ENCODE measurements at regions not wholly inside any gene's neighbourhood (a gene's known extent, or its start where the extent isn't known, plus 50 kb on each side); places are given as distances from the start of the nearest gene placed in this dataset.

DNA sequence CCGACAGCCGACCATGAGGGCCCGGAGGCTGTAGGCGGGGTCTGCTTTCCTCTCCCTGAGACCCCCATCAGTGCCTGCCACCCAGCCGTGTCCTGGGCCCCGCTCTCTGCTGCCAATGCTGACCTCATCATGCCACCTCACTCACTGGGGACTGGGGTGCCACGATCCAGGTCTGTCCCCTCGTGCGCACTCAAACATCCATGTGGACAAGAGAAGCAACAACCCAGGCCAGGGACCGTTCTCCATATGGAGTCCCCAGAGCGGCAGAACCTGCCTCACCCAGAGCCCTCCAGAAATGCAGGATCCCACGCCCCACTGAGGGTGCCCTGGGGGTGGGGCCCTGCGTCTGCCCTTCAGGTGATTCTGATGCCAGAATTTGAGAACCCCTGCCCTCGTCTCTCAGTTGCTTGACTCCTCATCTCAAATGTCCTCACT, 210.0 kb upstream of the PPP2R2D start:
- Histone ChIP-seq H3K27ac (ENCODE audit: low read depth, low read length, severe bottlenecking) (no peak overlapping the region), H3K4me3 (ENCODE audit: extremely low read depth, insufficient read depth, low read length, poor library complexity, severe bottlenecking) (no peak overlapping the region), H3K4me1 (ENCODE audit: control insufficient read depth, insufficient read depth, low read length, poor library complexity, severe bottlenecking) (no peaks in the 10 kb centered on the region), H3K9me3 (ENCODE audit: control insufficient read depth, low read length) (no peaks in the 10 kb centered on the region), H3K36me3 (ENCODE audit: control insufficient read depth, insufficient read depth, low read length) (no peaks in the 10 kb centered on the region)
- 91 to 94% methylated on average over 13 to 14 of the region's 14 CpGs for WGBS, 2 experiments (ENCODE audit: insufficient coverage in 2 of 2)

DNA sequence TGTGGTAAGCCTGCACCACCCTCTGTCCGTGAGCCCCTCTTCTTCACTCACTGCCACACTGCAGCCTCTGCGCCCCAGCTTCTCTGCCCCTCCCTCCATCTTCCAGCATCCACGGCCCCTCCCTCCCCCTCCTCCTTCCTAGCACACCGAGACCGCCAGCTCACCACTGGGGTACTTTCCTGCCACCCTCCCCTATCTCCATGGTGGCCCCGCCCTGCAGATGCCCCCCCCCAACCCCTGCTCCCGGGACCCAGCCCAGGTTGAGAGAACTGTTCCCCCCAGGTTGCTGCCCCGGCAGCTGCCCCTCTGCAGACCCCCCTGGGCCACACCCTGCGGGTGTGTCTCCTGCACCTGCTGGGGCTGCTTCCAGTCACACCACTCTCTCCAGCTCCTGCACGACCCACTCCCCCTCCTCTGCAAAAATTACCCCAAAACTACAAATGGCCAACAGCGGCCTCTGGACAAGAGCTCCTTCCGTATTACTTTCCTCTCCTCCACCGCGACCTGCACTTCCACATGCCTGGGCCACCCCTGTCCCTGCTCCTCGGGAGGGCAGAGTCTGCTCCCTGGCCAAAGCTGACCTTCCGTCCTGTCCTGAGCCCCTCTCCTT, 209.2 kb upstream of the PPP2R2D start:
- Histone ChIP-seq H3K36me3 (ENCODE audit: control insufficient read depth, insufficient read depth, low read length) (no peaks in the 10 kb centered on the region), H3K27ac (ENCODE audit: low read depth, low read length, severe bottlenecking) (no peak overlapping the region), H3K9me3 (ENCODE audit: control insufficient read depth, low read length) (no peaks in the 10 kb centered on the region), H3K4me1 (ENCODE audit: control insufficient read depth, insufficient read depth, low read length, poor library complexity, severe bottlenecking) (no peaks in the 10 kb centered on the region), H3K4me3 (ENCODE audit: extremely low read depth, insufficient read depth, low read length, poor library complexity, severe bottlenecking) (no peak overlapping the region)
- WGBS, 2 experiments (ENCODE audit: insufficient coverage in 2 of 2), result 82 to 86% methylated on average over 10 to 11 of the region's 16 CpGs

DNA sequence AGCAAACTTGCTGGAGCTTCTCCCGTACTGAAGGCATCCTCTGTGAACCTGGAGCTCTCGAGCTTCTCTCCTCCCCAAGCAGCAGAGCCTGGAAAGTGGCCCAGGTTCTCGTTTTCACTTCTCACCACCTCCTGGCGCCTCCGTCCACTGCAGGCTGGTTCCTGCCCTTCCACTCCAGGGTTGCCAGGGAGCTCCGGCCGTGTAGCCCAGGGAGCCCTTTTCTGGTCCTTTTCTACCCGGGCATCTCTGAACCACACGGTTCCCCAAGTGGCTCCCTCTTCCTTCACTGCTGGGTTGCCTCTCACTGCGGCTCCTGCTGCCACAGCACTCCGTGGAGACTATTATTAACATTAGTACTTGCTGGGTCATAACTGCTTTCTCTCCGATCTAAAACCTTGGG, 208.6 kb upstream of the PPP2R2D start:
- Histone ChIP-seq H3K27ac (ENCODE audit: low read depth, low read length, severe bottlenecking) (no peak overlapping the region), H3K9me3 (ENCODE audit: control insufficient read depth, low read length) (no peaks in the 10 kb centered on the region), H3K4me1 (ENCODE audit: control insufficient read depth, insufficient read depth, low read length, poor library complexity, severe bottlenecking) (no peaks in the 10 kb centered on the region), H3K36me3 (ENCODE audit: control insufficient read depth, insufficient read depth, low read length) (no peaks in the 10 kb centered on the region), H3K4me3 (ENCODE audit: extremely low read depth, insufficient read depth, low read length, poor library complexity, severe bottlenecking) (no peak overlapping the region)
- WGBS, 2 experiments (ENCODE audit: insufficient coverage in 2 of 2), result 83 to 88% methylated on average over 11 to 12 of the region's 12 CpGs

GRCh38 chr10:131692686-131693334, 208.0 kb upstream of the PPP2R2D start:
- H3K27ac ChIP-seq (ENCODE audit: low read depth, low read length, severe bottlenecking), result no peak overlapping the region
- WGBS, 2 experiments (ENCODE audit: insufficient coverage in 2 of 2), result 81% methylated on average over 10 of the region's 11 CpGs
- H3K36me3 ChIP-seq (ENCODE audit: control insufficient read depth, insufficient read depth, low read length), result no peaks in the 10 kb centered on the region
- no peaks in the 10 kb centered on the region for H3K4me1 ChIP-seq (ENCODE audit: control insufficient read depth, insufficient read depth, low read length, poor library complexity, severe bottlenecking)
- H3K9me3 ChIP-seq (ENCODE audit: control insufficient read depth, low read length), result no peaks in the 10 kb centered on the region
- no peak overlapping the region for H3K4me3 ChIP-seq (ENCODE audit: extremely low read depth, insufficient read depth, low read length, poor library complexity, severe bottlenecking)

- H3K4me1 ChIP-seq (ENCODE audit: control insufficient read depth, insufficient read depth, low read length, poor library complexity, severe bottlenecking), result no peaks in the 10 kb centered on the region
- WGBS, 2 experiments (ENCODE audit: insufficient coverage in 2 of 2), result 84 to 86% methylated on average over 7 to 8 of the region's 8 CpGs
- no peak overlapping the region for H3K4me3 ChIP-seq (ENCODE audit: extremely low read depth, insufficient read depth, low read length, poor library complexity, severe bottlenecking)
- H3K36me3 ChIP-seq (ENCODE audit: control insufficient read depth, insufficient read depth, low read length), result no peaks in the 10 kb centered on the region
- H3K27ac ChIP-seq (ENCODE audit: low read depth, low read length, severe bottlenecking), result no peak overlapping the region
- H3K9me3 ChIP-seq (ENCODE audit: control insufficient read depth, low read length), result no peaks in the 10 kb centered on the region
Measured at GRCh38 chr10:131693766-131694165, 207.0 kb upstream of the PPP2R2D start.

- no peak overlapping the region for H3K4me3 ChIP-seq (ENCODE audit: extremely low read depth, insufficient read depth, low read length, poor library complexity, severe bottlenecking)
- 81 to 89% methylated on average over 7 to 10 of the region's 11 CpGs for WGBS, 2 experiments (ENCODE audit: insufficient coverage in 2 of 2)
- no peaks in the 10 kb centered on the region for H3K36me3 ChIP-seq (ENCODE audit: control insufficient read depth, insufficient read depth, low read length)
- H3K4me1 ChIP-seq (ENCODE audit: control insufficient read depth, insufficient read depth, low read length, poor library complexity, severe bottlenecking), result no peaks in the 10 kb centered on the region
- H3K9me3 ChIP-seq (ENCODE audit: control insufficient read depth, low read length), result no peaks in the 10 kb centered on the region
- H3K27ac ChIP-seq (ENCODE audit: low read depth, low read length, severe bottlenecking), result no peak overlapping the region
Measured at GRCh38 chr10:131694168-131694780, 206.5 kb upstream of the PPP2R2D start.

DNA sequence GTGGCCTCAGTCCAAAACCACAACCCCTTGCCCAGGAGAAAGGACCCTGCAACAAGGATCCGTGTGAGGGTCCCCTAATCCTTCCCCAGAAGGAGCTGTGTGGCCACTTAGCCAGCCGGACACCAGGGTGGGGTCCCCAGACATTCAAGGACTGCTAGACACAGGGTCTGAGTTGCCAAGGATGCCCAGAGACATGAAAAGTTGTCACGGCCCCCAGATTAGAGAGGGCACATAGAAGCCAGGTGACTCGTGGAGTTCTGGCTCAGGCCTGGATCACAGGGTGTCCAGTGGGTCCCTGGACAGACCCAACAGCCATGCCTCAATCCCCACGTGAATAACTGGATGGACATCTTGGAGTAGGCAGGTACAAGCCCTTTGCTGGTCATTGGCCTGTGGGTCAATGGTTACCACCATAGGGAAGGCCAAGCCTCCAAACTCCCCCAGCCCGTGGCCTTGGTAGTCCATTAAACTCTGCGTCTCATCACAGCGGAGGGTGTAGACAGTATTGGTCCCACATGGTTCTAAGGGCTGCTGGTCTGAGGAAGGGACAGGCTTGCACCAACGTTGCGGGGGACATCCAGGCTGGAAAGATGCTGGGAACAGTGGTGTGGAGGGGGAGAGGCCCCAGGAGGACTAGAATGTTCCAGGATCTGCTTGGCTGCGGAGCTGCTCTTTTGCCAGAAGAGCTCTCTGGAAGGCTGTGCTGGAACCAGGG, 205.9 kb upstream of the PPP2R2D start:
- no peaks in the 10 kb centered on the region for H3K36me3 ChIP-seq (ENCODE audit: control insufficient read depth, insufficient read depth, low read length)
- WGBS, 2 experiments (ENCODE audit: insufficient coverage in 2 of 2), result 79 to 95% methylated on average over 8 to 10 of the region's 11 CpGs
- H3K27ac ChIP-seq (ENCODE audit: low read depth, low read length, severe bottlenecking), result no peak overlapping the region
- no peak overlapping the region for H3K4me3 ChIP-seq (ENCODE audit: extremely low read depth, insufficient read depth, low read length, poor library complexity, severe bottlenecking)
- H3K4me1 ChIP-seq (ENCODE audit: control insufficient read depth, insufficient read depth, low read length, poor library complexity, severe bottlenecking), result no peaks in the 10 kb centered on the region
- H3K9me3 ChIP-seq (ENCODE audit: control insufficient read depth, low read length), result no peaks in the 10 kb centered on the region

- Histone ChIP-seq H3K27ac (ENCODE audit: low read depth, low read length, severe bottlenecking) (no peak overlapping the region), H3K4me1 (ENCODE audit: control insufficient read depth, insufficient read depth, low read length, poor library complexity, severe bottlenecking) (no peaks in the 10 kb centered on the region), H3K36me3 (ENCODE audit: control insufficient read depth, insufficient read depth, low read length) (no peaks in the 10 kb centered on the region), H3K9me3 (ENCODE audit: control insufficient read depth, low read length) (no peaks in the 10 kb centered on the region), H3K4me3 (ENCODE audit: extremely low read depth, insufficient read depth, low read length, poor library complexity, severe bottlenecking) (no peak overlapping the region)
- WGBS, 2 experiments (ENCODE audit: insufficient coverage in 2 of 2), result 88 to 92% methylated on average over 16 to 17 of the region's 23 CpGs
Measured at GRCh38 chr10:131695496-131696165, 205.2 kb upstream of the PPP2R2D start.

DNA sequence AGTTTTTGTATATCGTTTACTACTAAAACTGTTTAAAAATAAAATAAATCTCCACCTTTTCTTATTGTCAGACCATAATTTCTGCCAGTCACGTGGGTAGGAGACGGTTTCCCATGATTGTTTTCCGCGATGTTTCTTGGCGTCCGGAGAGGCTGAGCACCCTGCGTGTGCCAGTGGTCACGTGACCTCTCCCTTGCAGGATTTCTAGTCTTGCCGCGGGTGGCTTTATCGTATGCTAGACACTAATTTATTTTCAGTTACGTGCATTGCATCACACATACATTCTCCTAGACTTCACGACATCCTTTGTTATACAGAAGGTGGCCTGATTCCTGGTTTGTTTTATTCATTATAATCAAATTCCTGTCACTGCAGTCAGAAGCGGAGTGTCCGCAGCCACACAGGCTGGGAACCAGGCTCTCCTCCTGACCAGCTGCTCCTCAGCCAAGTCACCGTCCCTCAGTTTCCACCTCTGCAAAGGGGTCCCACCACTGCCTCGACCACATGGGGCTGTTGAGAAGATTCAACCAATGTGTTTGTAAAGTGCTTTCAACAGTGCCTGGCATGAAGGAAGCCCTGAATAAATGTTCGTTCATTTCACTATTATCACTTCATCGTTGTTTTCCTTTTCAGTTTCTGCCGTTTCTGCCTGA, 203.2 kb upstream of the PPP2R2D start:
- H3K4me1 ChIP-seq (ENCODE audit: control insufficient read depth, insufficient read depth, low read length, poor library complexity, severe bottlenecking), result no peaks in the 10 kb centered on the region
- H3K9me3 ChIP-seq (ENCODE audit: control insufficient read depth, low read length), result no peaks in the 10 kb centered on the region
- 87 to 90% methylated on average over 16 to 19 of the region's 21 CpGs for WGBS, 2 experiments (ENCODE audit: insufficient coverage in 2 of 2)
- H3K4me3 ChIP-seq (ENCODE audit: extremely low read depth, insufficient read depth, low read length, poor library complexity, severe bottlenecking), result no peak overlapping the region
- no peak overlapping the region for H3K27ac ChIP-seq (ENCODE audit: low read depth, low read length, severe bottlenecking)
- H3K36me3 ChIP-seq (ENCODE audit: control insufficient read depth, insufficient read depth, low read length), result no peaks in the 10 kb centered on the region

DNA sequence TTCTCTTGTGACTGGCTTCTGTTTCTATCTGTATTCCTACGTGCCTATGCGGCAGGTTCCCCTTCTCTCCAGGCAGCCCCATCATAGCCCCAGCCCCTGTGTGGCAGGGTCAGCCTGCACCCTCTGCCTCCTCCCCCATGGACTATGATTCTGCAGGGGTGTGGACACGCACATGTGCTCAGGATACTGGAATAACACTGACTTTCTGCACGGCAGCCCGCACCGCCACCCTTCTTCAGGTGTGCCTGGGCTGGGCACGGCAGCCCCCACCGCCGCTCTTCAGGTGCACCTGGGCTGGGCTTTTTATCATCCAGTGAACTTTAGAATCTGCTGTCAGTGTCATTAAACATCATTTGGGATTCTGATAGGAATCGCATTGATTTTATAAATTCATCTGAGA, 202.6 kb upstream of the PPP2R2D start:
- 84 to 91% methylated on average over 7 to 8 of the region's 10 CpGs for WGBS, 2 experiments (ENCODE audit: insufficient coverage in 2 of 2)
- Histone ChIP-seq H3K36me3 (ENCODE audit: control insufficient read depth, insufficient read depth, low read length) (no peaks in the 10 kb centered on the region), H3K9me3 (ENCODE audit: control insufficient read depth, low read length) (no peaks in the 10 kb centered on the region), H3K4me3 (ENCODE audit: extremely low read depth, insufficient read depth, low read length, poor library complexity, severe bottlenecking) (no peak overlapping the region), H3K27ac (ENCODE audit: low read depth, low read length, severe bottlenecking) (no peak overlapping the region), H3K4me1 (ENCODE audit: control insufficient read depth, insufficient read depth, low read length, poor library complexity, severe bottlenecking) (no peaks in the 10 kb centered on the region)

All from mesodermal cell (in vitro differentiated cells).